Right hindlimb (tissue), 1 donor: ENCODE measurements at regions not wholly inside any gene's neighbourhood (a gene's known extent, or its start where the extent isn't known, plus 50 kb on each side); places are given as distances from the start of the nearest gene placed in this dataset.
A peak's percentile ranks its signal among the peaks of the same experiment; 100 is the strongest.

ENCODE experiments used
- DNase-seq: peaks from one replicate; pipeline ENCODE4 v3.0.0-alpha.2; 2018

GRCh38 chr11:26276798-26277424, 55.0 kb upstream of the ANO3 start:
- DNase-seq: peak; percentile 67

GRCh38 chr11:26278354-26278753, 53.6 kb upstream of the ANO3 start:
- no peak for DNase-seq
